ENCODE measurements at regions not wholly inside any gene's neighbourhood (a gene's known extent, or its start where the extent isn't known, plus 50 kb on each side); places are given as distances from the start of the nearest gene placed in this dataset.

GRCh38 chr3:144708437-144708836, 736.8 kb downstream of the DIPK2A start:
- no peak for TF ChIP-seq EZH2 (IDR thresholded peaks at IDR 0.05; ENCODE audit: low read length)
- TF ChIP-seq, protein P1, sequence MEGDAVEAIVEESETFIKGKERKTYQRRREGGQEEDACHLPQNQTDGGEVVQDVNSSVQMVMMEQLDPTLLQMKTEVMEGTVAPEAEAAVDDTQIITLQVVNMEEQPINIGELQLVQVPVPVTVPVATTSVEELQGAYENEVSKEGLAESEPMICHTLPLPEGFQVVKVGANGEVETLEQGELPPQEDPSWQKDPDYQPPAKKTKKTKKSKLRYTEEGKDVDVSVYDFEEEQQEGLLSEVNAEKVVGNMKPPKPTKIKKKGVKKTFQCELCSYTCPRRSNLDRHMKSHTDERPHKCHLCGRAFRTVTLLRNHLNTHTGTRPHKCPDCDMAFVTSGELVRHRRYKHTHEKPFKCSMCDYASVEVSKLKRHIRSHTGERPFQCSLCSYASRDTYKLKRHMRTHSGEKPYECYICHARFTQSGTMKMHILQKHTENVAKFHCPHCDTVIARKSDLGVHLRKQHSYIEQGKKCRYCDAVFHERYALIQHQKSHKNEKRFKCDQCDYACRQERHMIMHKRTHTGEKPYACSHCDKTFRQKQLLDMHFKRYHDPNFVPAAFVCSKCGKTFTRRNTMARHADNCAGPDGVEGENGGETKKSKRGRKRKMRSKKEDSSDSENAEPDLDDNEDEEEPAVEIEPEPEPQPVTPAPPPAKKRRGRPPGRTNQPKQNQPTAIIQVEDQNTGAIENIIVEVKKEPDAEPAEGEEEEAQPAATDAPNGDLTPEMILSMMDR (optimal IDR thresholded peaks at IDR 0.05 in 1 of 3, IDR thresholded peaks at IDR 0.05 in 1 of 3, conservative IDR thresholded peaks at IDR 0.05 in 1 of 3; ENCODE audit: extremely low read depth in 1 of 3, insufficient read depth in 2 of 3, low read length in 3 of 3), result no peak
